K562 (cell line): ENCODE measurements at regions not wholly inside any gene's neighbourhood (a gene's known extent, or its start where the extent isn't known, plus 50 kb on each side); places are given as distances from the start of the nearest gene placed in this dataset.

Experiments
- ATAC-seq: fragments of 200-7000 bp; cut with Tn5 transposase; 3 replicates; pipeline ENCODE4 v1.9.1; 2020; ENCODE audit warnings: moderate library complexity
- BruUV-seq: library from RNA; stranded (reverse); fragments of 400-500 nt; replicated peaks from 2 replicates; lab custom pipeline; 2021; lab: Mats Ljungman, UMichigan
- CTCF ChIA-PET: fragments of 300-600 bp; formaldehyde crosslinking; extraction: SDS; loops from one replicate; lab custom pipeline; 2021; ENCODE audit warnings: low intra/inter-chr PET ratio; lab: Yijun Ruan, JAX
- POLR2A ChIA-PET: fragments of 300-600, 350-650 bp; sonication (Branson Sonifier 250); formaldehyde crosslinking; extraction: SDS; loops from one replicate; lab custom pipeline; 2021; ENCODE audit warnings: antibody characterized with exemption, inconsistent platforms; lab: Yijun Ruan, JAX
- DNase-seq, 4 experiments: peaks; one replicate each; pipeline versions ENCODE4 v3.0.0 to v3.0.0-alpha.2; 2011 to 2018; ENCODE audit warnings: low spot score in 3 of 4, mixed read lengths in 3 of 4; ENCODE audit errors: extremely low read depth in 1 of 4
- FAIRE-seq: peaks from 2 replicates; lab custom pipeline; 2011; peaks lifted over from hg19 to GRCh38; lab: Jason Lieb, UNC
- H2AFZ ChIP-seq: 2 replicates; pipeline ENCODE4 v1.6.0; 2011; ENCODE audit warnings: low read depth, low read length, control low read depth, inconsistent platforms
- H3K27ac ChIP-seq: fragments of 200-600 bp; 3 replicates; pipeline ENCODE4 v1.8.0; 2011; ENCODE audit warnings: low read depth, mild to moderate bottlenecking, control low read depth, inconsistent platforms, low read length, moderate library complexity, mixed read lengths; ENCODE audit errors: extremely low read depth
- H3K27me3 ChIP-seq, 2 experiments: fragments of 300-600 bp in 1 of 2; 2 replicates in 1 of 2; 3 replicates in 1 of 2; pipeline versions ENCODE4 v1.6.0 to v1.8.0; 2011; ENCODE audit warnings: inconsistent platforms in 2 of 2, low read length in 2 of 2, mild to moderate bottlenecking in 1 of 2, mixed read lengths in 1 of 2, moderate library complexity in 1 of 2; ENCODE audit not compliant: control insufficient read depth in 2 of 2, insufficient read depth in 2 of 2
- H3K36me3 ChIP-seq: fragments of 300-600 bp; 3 replicates; pipeline ENCODE4 v1.8.0; 2011; ENCODE audit warnings: mild to moderate bottlenecking, low read length, inconsistent platforms; ENCODE audit not compliant: control insufficient read depth, insufficient read depth
- H3K4me1 ChIP-seq, 2 experiments: fragments of 200-600 bp in 1 of 2; replicated peaks in 1 of 2; 2 replicates in 1 of 2; 3 replicates in 1 of 2; pipeline versions ENCODE4 v1.5.1 to v1.8.0; 2011; ENCODE audit warnings: inconsistent platforms in 2 of 2, low read length in 2 of 2, mild to moderate bottlenecking in 1 of 2, mixed read lengths in 1 of 2, moderate library complexity in 1 of 2; ENCODE audit not compliant: control insufficient read depth in 2 of 2, insufficient read depth in 2 of 2
- H3K4me2 ChIP-seq: 2 replicates; pipeline ENCODE4 v1.6.1; 2011; ENCODE audit warnings: low read length, control low read depth, inconsistent platforms, mixed read lengths; ENCODE audit not compliant: insufficient read depth
- H3K4me3 ChIP-seq: fragments of 200-600 bp; sonication (generic), shearing (Covaris generic); 2 replicates; pipeline ENCODE4 v1.5.1; 2016; ENCODE audit warnings: control low read depth, inconsistent platforms
- H3K79me2 ChIP-seq: fragments of 200-600 bp; 3 replicates; pipeline ENCODE4 v1.8.0; 2011; ENCODE audit warnings: low read length, inconsistent platforms; ENCODE audit not compliant: control insufficient read depth, insufficient read depth
- H3K9ac ChIP-seq, 2 experiments: 2 replicates each; pipeline versions ENCODE4 v1.6.0 to v1.6.1; 2011; ENCODE audit warnings: low read depth in 2 of 2, low read length in 2 of 2, control low read depth in 1 of 2, inconsistent platforms in 1 of 2, mild to moderate bottlenecking in 1 of 2, mixed read lengths in 1 of 2; ENCODE audit not compliant: insufficient read depth in 1 of 2
- H3K9me1 ChIP-seq: one replicate; pipeline ENCODE4 v1.6.0; 2011; ENCODE audit warnings: inconsistent platforms, mild to moderate bottlenecking, low read length, moderate library complexity; ENCODE audit not compliant: control insufficient read depth, insufficient read depth
- H3K9me3 ChIP-seq: replicated peaks from 2 replicates; pipeline ENCODE4 v1.5.1; 2011; ENCODE audit warnings: low read depth, low read length, inconsistent platforms; ENCODE audit not compliant: control insufficient read depth, insufficient read depth
- H4K20me1 ChIP-seq: replicated peaks from 2 replicates; pipeline ENCODE4 v1.6.1; 2011; ENCODE audit warnings: low read length, inconsistent platforms, mixed read lengths; ENCODE audit not compliant: control insufficient read depth, insufficient read depth
- FOXK2 ChIP-seq, 2 experiments: fragments of 450-650 bp; IDR thresholded peaks in 1 of 2; conservative IDR thresholded peaks in 1 of 2; 2 replicates each; pipeline ENCODE4 v1.6.1; 2016; ENCODE audit warnings: low read depth in 2 of 2, mild to moderate bottlenecking in 1 of 2
- WGBS: fragments of 100-300 bp; shearing (Covaris generic); methylation state at CpG from one replicate; pipeline ENCODE4 v1.1.6; 2016; ENCODE audit warnings: low coverage, mixed read lengths; ENCODE audit not compliant: insufficient coverage; ENCODE audit errors: missing lambda C conversion rate; 5-methylcytosine and 5-hydroxymethylcytosine counted together
- in situ Hi-C: fragments of 300-500 bp; cut with MboI; formaldehyde crosslinking; loops from 4 replicates; pipeline ENCODE4 v1.15.0; 2018; ENCODE audit warnings: inconsistent platforms, mixed read lengths
- intact Hi-C: fragments of 100-400 bp; cut with micrococcal nuclease; formaldehyde crosslinking; loops from 2 replicates; pipeline ENCODE4 v1.14.2; 2022
- TF ChIP-seq, protein P1 (sequence below): fragments of 200-800 bp; sonication (Bioruptor generic); IDR thresholded peaks from 2 replicates; pipeline ENCODE4 v1.6.1; 2016; ENCODE audit warnings: missing genetic modification characterization, missing compliant biosample characterization
- TF ChIP-seq, protein P2 (sequence below): sonication (generic); formaldehyde crosslinking; IDR thresholded peaks from 2 replicates; pipeline ENCODE4 v1.8.1; 2023; ENCODE audit warnings: missing genetic modification reagents, mild to moderate bottlenecking, borderline replicate concordance
- TF ChIP-seq, protein P3 (sequence below): fragments of 250-450 bp; sonication (Bioruptor Pico); IDR thresholded peaks from 2 replicates; pipeline ENCODE4 v1.8.0; 2022; ENCODE audit warnings: moderate library complexity, mild to moderate bottlenecking, inconsistent platforms
- TF ChIP-seq, protein P4 (sequence below): fragments of 250-450 bp; sonication (Bioruptor Pico); IDR thresholded peaks from 2 replicates; pipeline ENCODE4 v1.5.0; 2021; ENCODE audit warnings: mild to moderate bottlenecking, borderline replicate concordance
- TF ChIP-seq, protein P5 (sequence below): sonication (generic); formaldehyde crosslinking; IDR thresholded peaks from 2 replicates; pipeline ENCODE4 v1.8.1; 2023; ENCODE audit warnings: mild to moderate bottlenecking, missing genetic modification reagents

DNA sequence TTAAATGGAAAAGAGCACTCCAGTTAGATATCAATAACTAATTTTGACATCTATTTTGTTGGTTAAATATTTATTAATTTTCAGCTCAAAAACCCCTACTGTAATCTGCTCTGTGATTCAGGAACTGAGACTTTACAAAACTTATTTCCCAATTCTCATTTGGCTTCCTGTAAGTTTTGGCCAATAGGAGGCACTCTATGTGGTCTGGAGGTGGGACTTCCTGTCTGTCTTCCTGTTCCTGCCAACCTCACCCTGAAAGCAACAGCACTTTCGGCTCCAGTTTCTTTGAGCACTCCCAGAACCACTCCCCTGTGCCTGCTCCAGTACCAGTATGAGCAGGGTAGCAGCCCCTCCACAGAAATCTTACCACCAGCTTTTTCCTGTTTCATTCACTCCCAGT, 1027.0 kb downstream of the VRK1 start:
- H3K36me3 ChIP-seq: no peaks in the 10 kb centered on the region
- no peak for ATAC-seq
- no CpG with 5 or more reads among the region's 1 CpG for WGBS
- DNase-seq: no peak
- no peaks in the 10 kb centered on the region for H4K20me1 ChIP-seq
- H3K27me3 ChIP-seq: no peaks in the 10 kb centered on the region
- H2AFZ ChIP-seq: no peak overlapping the region
- no peak overlapping the region for H3K4me2 ChIP-seq
- no peak for FAIRE-seq
- POLR2A ChIA-PET: no interaction called here
- no peak overlapping the region for H3K9ac ChIP-seq
- intact Hi-C loops: no loop called here
- in situ Hi-C loops: no loop called here
- H3K4me3 ChIP-seq: no peak overlapping the region
- H3K9me3 ChIP-seq: no peaks in the 10 kb centered on the region
- H3K27ac ChIP-seq: no peak overlapping the region
- CTCF ChIA-PET: no interaction called here
- no peaks in the 10 kb centered on the region for H3K4me1 ChIP-seq
- BruUV-seq: no TSS peak
- no peaks in the 10 kb centered on the region for H3K9me1 ChIP-seq
- no peaks in the 10 kb centered on the region for H3K79me2 ChIP-seq
- TF ChIP-seq, protein P1, sequence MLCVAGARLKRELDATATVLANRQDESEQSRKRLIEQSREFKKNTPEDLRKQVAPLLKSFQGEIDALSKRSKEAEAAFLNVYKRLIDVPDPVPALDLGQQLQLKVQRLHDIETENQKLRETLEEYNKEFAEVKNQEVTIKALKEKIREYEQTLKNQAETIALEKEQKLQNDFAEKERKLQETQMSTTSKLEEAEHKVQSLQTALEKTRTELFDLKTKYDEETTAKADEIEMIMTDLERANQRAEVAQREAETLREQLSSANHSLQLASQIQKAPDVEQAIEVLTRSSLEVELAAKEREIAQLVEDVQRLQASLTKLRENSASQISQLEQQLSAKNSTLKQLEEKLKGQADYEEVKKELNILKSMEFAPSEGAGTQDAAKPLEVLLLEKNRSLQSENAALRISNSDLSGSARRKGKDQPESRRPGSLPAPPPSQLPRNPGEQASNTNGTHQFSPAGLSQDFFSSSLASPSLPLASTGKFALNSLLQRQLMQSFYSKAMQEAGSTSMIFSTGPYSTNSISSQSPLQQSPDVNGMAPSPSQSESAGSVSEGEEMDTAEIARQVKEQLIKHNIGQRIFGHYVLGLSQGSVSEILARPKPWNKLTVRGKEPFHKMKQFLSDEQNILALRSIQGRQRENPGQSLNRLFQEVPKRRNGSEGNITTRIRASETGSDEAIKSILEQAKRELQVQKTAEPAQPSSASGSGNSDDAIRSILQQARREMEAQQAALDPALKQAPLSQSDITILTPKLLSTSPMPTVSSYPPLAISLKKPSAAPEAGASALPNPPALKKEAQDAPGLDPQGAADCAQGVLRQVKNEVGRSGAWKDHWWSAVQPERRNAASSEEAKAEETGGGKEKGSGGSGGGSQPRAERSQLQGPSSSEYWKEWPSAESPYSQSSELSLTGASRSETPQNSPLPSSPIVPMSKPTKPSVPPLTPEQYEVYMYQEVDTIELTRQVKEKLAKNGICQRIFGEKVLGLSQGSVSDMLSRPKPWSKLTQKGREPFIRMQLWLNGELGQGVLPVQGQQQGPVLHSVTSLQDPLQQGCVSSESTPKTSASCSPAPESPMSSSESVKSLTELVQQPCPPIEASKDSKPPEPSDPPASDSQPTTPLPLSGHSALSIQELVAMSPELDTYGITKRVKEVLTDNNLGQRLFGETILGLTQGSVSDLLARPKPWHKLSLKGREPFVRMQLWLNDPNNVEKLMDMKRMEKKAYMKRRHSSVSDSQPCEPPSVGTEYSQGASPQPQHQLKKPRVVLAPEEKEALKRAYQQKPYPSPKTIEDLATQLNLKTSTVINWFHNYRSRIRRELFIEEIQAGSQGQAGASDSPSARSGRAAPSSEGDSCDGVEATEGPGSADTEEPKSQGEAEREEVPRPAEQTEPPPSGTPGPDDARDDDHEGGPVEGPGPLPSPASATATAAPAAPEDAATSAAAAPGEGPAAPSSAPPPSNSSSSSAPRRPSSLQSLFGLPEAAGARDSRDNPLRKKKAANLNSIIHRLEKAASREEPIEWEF (CRISPR knock-in tag): no peak
- TF ChIP-seq, protein P2, sequence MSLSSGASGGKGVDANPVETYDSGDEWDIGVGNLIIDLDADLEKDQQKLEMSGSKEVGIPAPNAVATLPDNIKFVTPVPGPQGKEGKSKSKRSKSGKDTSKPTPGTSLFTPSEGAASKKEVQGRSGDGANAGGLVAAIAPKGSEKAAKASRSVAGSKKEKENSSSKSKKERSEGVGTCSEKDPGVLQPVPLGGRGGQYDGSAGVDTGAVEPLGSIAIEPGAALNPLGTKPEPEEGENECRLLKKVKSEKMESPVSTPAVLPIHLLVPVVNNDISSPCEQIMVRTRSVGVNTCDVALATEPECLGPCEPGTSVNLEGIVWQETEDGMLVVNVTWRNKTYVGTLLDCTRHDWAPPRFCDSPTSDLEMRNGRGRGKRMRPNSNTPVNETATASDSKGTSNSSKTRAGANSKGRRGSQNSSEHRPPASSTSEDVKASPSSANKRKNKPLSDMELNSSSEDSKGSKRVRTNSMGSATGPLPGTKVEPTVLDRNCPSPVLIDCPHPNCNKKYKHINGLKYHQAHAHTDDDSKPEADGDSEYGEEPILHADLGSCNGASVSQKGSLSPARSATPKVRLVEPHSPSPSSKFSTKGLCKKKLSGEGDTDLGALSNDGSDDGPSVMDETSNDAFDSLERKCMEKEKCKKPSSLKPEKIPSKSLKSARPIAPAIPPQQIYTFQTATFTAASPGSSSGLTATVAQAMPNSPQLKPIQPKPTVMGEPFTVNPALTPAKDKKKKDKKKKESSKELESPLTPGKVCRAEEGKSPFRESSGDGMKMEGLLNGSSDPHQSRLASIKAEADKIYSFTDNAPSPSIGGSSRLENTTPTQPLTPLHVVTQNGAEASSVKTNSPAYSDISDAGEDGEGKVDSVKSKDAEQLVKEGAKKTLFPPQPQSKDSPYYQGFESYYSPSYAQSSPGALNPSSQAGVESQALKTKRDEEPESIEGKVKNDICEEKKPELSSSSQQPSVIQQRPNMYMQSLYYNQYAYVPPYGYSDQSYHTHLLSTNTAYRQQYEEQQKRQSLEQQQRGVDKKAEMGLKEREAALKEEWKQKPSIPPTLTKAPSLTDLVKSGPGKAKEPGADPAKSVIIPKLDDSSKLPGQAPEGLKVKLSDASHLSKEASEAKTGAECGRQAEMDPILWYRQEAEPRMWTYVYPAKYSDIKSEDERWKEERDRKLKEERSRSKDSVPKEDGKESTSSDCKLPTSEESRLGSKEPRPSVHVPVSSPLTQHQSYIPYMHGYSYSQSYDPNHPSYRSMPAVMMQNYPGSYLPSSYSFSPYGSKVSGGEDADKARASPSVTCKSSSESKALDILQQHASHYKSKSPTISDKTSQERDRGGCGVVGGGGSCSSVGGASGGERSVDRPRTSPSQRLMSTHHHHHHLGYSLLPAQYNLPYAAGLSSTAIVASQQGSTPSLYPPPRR (CRISPR knock-in tag): no peak
- TF ChIP-seq, protein P3, sequence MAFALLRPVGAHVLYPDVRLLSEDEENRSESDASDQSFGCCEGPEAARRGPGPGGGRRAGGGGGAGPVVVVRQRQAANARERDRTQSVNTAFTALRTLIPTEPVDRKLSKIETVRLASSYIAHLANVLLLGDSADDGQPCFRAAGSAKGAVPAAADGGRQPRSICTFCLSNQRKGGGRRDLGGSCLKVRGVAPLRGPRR (CRISPR knock-in tag): no peak
- no peak for TF ChIP-seq FOXK2 (conservative IDR thresholded peaks at IDR 0.05 in 1 of 2, IDR thresholded peaks at IDR 0.05 in 1 of 2; ENCODE audit: low read depth in 2 of 2)
- TF ChIP-seq, protein P4, sequence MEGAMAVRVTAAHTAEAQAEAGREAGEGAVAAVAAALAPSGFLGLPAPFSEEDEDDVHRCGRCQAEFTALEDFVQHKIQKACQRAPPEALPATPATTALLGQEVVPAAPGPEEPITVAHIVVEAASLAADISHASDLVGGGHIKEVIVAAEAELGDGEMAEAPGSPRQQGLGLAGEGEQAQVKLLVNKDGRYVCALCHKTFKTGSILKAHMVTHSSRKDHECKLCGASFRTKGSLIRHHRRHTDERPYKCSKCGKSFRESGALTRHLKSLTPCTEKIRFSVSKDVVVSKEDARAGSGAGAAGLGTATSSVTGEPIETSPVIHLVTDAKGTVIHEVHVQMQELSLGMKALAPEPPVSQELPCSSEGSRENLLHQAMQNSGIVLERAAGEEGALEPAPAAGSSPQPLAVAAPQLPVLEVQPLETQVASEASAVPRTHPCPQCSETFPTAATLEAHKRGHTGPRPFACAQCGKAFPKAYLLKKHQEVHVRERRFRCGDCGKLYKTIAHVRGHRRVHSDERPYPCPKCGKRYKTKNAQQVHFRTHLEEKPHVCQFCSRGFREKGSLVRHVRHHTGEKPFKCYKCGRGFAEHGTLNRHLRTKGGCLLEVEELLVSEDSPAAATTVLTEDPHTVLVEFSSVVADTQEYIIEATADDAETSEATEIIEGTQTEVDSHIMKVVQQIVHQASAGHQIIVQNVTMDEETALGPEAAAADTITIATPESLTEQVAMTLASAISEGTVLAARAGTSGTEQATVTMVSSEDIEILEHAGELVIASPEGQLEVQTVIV (CRISPR knock-in tag): no peak
- TF ChIP-seq, protein P5, sequence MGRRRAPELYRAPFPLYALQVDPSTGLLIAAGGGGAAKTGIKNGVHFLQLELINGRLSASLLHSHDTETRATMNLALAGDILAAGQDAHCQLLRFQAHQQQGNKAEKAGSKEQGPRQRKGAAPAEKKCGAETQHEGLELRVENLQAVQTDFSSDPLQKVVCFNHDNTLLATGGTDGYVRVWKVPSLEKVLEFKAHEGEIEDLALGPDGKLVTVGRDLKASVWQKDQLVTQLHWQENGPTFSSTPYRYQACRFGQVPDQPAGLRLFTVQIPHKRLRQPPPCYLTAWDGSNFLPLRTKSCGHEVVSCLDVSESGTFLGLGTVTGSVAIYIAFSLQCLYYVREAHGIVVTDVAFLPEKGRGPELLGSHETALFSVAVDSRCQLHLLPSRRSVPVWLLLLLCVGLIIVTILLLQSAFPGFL: no peak
